ENCODE measurements at regions not wholly inside any gene's neighbourhood (a gene's known extent, or its start where the extent isn't known, plus 50 kb on each side); places are given as distances from the start of the nearest gene placed in this dataset.

GRCh38 chr5:152083231-152083630 lies 158.6 kb upstream of the GLRA1 start:
- ChIA-PET POLR2A (no interaction called here), CTCF (no interaction called here)
- Mint-ChIP-seq H3K36me3 (peaks cover 0 to 4% (median 0%) of the 10 kb centered on the region in 3 donors), H3K27ac (peak overlapping the region in 1 of 8 donors; percentile 1), H3K4me1 (no peaks in the 10 kb centered on the region), H3K27me3 (peaks cover 4 to 7% of the 10 kb centered on the region in 2 donors), H3K9me3 (no peaks in the 10 kb centered on the region), H3K4me3 (peak overlapping the region in 1 of 7 donors; percentile 28)
- H3K4me1 ChIP-seq (ENCODE audit: insufficient read depth, low read length): no peaks in the 10 kb centered on the region
- no peak overlapping the region for H3K4me3 ChIP-seq (ENCODE audit: low read length)
- no peaks in the 10 kb centered on the region for H3K27me3 ChIP-seq (ENCODE audit: insufficient read depth, low read length, poor library complexity, severe bottlenecking)
- DNase-seq: no peak
- H3K9me3 ChIP-seq (ENCODE audit: low read length): no peaks in the 10 kb centered on the region
- H3K27ac ChIP-seq (ENCODE audit: low read depth, low read length): no peak overlapping the region
- H3K36me3 ChIP-seq (ENCODE audit: insufficient read depth, low read length): no peaks in the 10 kb centered on the region

- Histone ChIP-seq H3K27me3 (ENCODE audit: insufficient read depth, low read length, poor library complexity, severe bottlenecking) (no peaks in the 10 kb centered on the region), H3K27ac (ENCODE audit: low read depth, low read length) (no peak overlapping the region), H3K36me3 (ENCODE audit: insufficient read depth, low read length) (no peaks in the 10 kb centered on the region), H3K4me1 (ENCODE audit: insufficient read depth, low read length) (no peaks in the 10 kb centered on the region), H3K9me3 (ENCODE audit: low read length) (no peaks in the 10 kb centered on the region), H3K4me3 (ENCODE audit: low read length) (no peak overlapping the region)
- Mint-ChIP-seq H3K27ac (no peak overlapping the region), H3K9me3 (peaks cover 0 to 1% (median 0%) of the 10 kb centered on the region in 5 donors), H3K36me3 (peaks cover 0 to 6% (median 1%) of the 10 kb centered on the region in 3 donors), H3K27me3 (peaks cover 2 to 20% of the 10 kb centered on the region in 2 donors), H3K4me1 (peaks cover 0 to 1% (median 0%) of the 10 kb centered on the region in 3 donors), H3K4me3 (no peak overlapping the region)
- POLR2A ChIA-PET: no interaction called here
- CTCF ChIA-PET: no interaction called here
- DNase-seq: no peak
Observed at GRCh38 chr5:152072091-152072490, 147.4 kb upstream of the GLRA1 start.

GRCh38 chr5:152070591-152070990 lies 145.9 kb upstream of the GLRA1 start:
- H3K4me3 Mint-ChIP-seq: no peak overlapping the region
- POLR2A ChIA-PET: no interaction called here

GRCh38 chr5:152066784-152067183 lies 142.1 kb upstream of the GLRA1 start:
- Mint-ChIP-seq H3K4me3 (no peak overlapping the region), H3K9me3 (no peaks in the 10 kb centered on the region), H3K4me1 (no peaks in the 10 kb centered on the region), H3K36me3 (peaks cover 0 to 1% (median 0%) of the 10 kb centered on the region in 3 donors), H3K27ac (no peak overlapping the region), H3K27me3 (no peaks in the 10 kb centered on the region)
- ChIA-PET CTCF (no interaction called here), POLR2A (no interaction called here)
- no peak for DNase-seq
- H3K9me3 ChIP-seq (ENCODE audit: low read length): no peaks in the 10 kb centered on the region
- H3K27ac ChIP-seq (ENCODE audit: low read depth, low read length): no peak overlapping the region
- H3K4me1 ChIP-seq (ENCODE audit: insufficient read depth, low read length): no peaks in the 10 kb centered on the region
- H3K36me3 ChIP-seq (ENCODE audit: insufficient read depth, low read length): no peaks in the 10 kb centered on the region
- no peak overlapping the region for H3K4me3 ChIP-seq (ENCODE audit: low read length)
- no peaks in the 10 kb centered on the region for H3K27me3 ChIP-seq (ENCODE audit: insufficient read depth, low read length, poor library complexity, severe bottlenecking)

More at GRCh38 chr5:152070591-152070990, 145.9 kb upstream of the GLRA1 start:
- H3K9me3 Mint-ChIP-seq: peaks cover 0 to 1% (median 0%) of the 10 kb centered on the region in 5 donors
- H3K27me3 Mint-ChIP-seq: peaks cover 2 to 20% of the 10 kb centered on the region in 2 donors
- no peaks in the 10 kb centered on the region for H3K27me3 ChIP-seq (ENCODE audit: insufficient read depth, low read length, poor library complexity, severe bottlenecking)
- H3K27ac ChIP-seq (ENCODE audit: low read depth, low read length): no peak overlapping the region
- CTCF ChIA-PET: no interaction called here
- no peak overlapping the region for H3K4me3 ChIP-seq (ENCODE audit: low read length)
- no peaks in the 10 kb centered on the region for H3K4me1 Mint-ChIP-seq
- peaks cover 0 to 6% (median 1%) of the 10 kb centered on the region in 3 donors for H3K36me3 Mint-ChIP-seq
- no peaks in the 10 kb centered on the region for H3K4me1 ChIP-seq (ENCODE audit: insufficient read depth, low read length)
- H3K27ac Mint-ChIP-seq: peak overlapping the region in 2 of 8 donors; percentile 42 to 51
- DNase-seq: no peak
- no peaks in the 10 kb centered on the region for H3K9me3 ChIP-seq (ENCODE audit: low read length)
- H3K36me3 ChIP-seq (ENCODE audit: insufficient read depth, low read length): no peaks in the 10 kb centered on the region

GRCh38 chr5:152063004-152063403 lies 138.4 kb upstream of the GLRA1 start:
- H3K27me3 Mint-ChIP-seq: peaks cover 0 to 1% of the 10 kb centered on the region in 2 donors
- Histone ChIP-seq H3K4me1 (ENCODE audit: insufficient read depth, low read length) (no peaks in the 10 kb centered on the region), H3K9me3 (ENCODE audit: low read length) (no peaks in the 10 kb centered on the region), H3K4me3 (ENCODE audit: low read length) (no peak overlapping the region), H3K27ac (ENCODE audit: low read depth, low read length) (no peak overlapping the region), H3K27me3 (ENCODE audit: insufficient read depth, low read length, poor library complexity, severe bottlenecking) (no peaks in the 10 kb centered on the region), H3K36me3 (ENCODE audit: insufficient read depth, low read length) (no peaks in the 10 kb centered on the region)
- ChIA-PET CTCF (no interaction called here), POLR2A (no interaction called here)
- no peaks in the 10 kb centered on the region for H3K9me3 Mint-ChIP-seq
- H3K36me3 Mint-ChIP-seq: no peaks in the 10 kb centered on the region
- H3K4me3 Mint-ChIP-seq: no peak overlapping the region
- no peak overlapping the region for H3K27ac Mint-ChIP-seq
- H3K4me1 Mint-ChIP-seq: peaks cover 0 to 5% (median 0%) of the 10 kb centered on the region in 3 donors
- no peak for DNase-seq

GRCh38 chr5:152061095-152061494 lies 136.4 kb upstream of the GLRA1 start:
- peaks cover 0 to 5% (median 0%) of the 10 kb centered on the region in 3 donors for H3K4me1 Mint-ChIP-seq

GRCh38 chr5:152058267-152058666 lies 133.6 kb upstream of the GLRA1 start:
- no peak overlapping the region for H3K4me3 ChIP-seq (ENCODE audit: low read length)
- H3K4me1 Mint-ChIP-seq: peaks cover 0 to 5% (median 0%) of the 10 kb centered on the region in 3 donors
- peaks cover 0 to 3% (median 0%) of the 10 kb centered on the region in 3 donors for H3K36me3 Mint-ChIP-seq
- H3K27me3 Mint-ChIP-seq: peaks cover 3 to 18% of the 10 kb centered on the region in 2 donors
- no peak overlapping the region for H3K4me3 Mint-ChIP-seq
- no peak for DNase-seq
- H3K27ac ChIP-seq (ENCODE audit: low read depth, low read length): no peak overlapping the region
- no peaks in the 10 kb centered on the region for H3K9me3 ChIP-seq (ENCODE audit: low read length)
- ChIA-PET POLR2A (no interaction called here), CTCF (interaction anchor here (1.2 kb wide), 1 partner anchor 11 kb away, joined by 3 read pairs; no protein-coding TSS in a partner anchor)
- no peaks in the 10 kb centered on the region for H3K36me3 ChIP-seq (ENCODE audit: insufficient read depth, low read length)
- H3K27ac Mint-ChIP-seq: peak overlapping the region in 1 of 8 donors; percentile 21
- no peaks in the 10 kb centered on the region for H3K27me3 ChIP-seq (ENCODE audit: insufficient read depth, low read length, poor library complexity, severe bottlenecking)
- H3K9me3 Mint-ChIP-seq: peaks cover 0 to 4% (median 2%) of the 10 kb centered on the region in 5 donors
- H3K4me1 ChIP-seq (ENCODE audit: insufficient read depth, low read length): no peaks in the 10 kb centered on the region

More at GRCh38 chr5:152061095-152061494, 136.4 kb upstream of the GLRA1 start:
- Histone ChIP-seq H3K36me3 (ENCODE audit: insufficient read depth, low read length) (no peaks in the 10 kb centered on the region), H3K27ac (ENCODE audit: low read depth, low read length) (no peak overlapping the region), H3K4me3 (ENCODE audit: low read length) (no peak overlapping the region), H3K4me1 (ENCODE audit: insufficient read depth, low read length) (no peaks in the 10 kb centered on the region), H3K9me3 (ENCODE audit: low read length) (no peaks in the 10 kb centered on the region), H3K27me3 (ENCODE audit: insufficient read depth, low read length, poor library complexity, severe bottlenecking) (no peaks in the 10 kb centered on the region)
- DNase-seq: no peak
- ChIA-PET POLR2A (no interaction called here), CTCF (no interaction called here)
- Mint-ChIP-seq H3K27me3 (peaks cover 0 to 8% of the 10 kb centered on the region in 2 donors), H3K36me3 (no peaks in the 10 kb centered on the region), H3K4me3 (no peak overlapping the region), H3K9me3 (no peaks in the 10 kb centered on the region), H3K27ac (no peak overlapping the region)

GRCh38 chr5:152056931-152057330 lies 132.3 kb upstream of the GLRA1 start:
- Histone ChIP-seq H3K4me1 (ENCODE audit: insufficient read depth, low read length) (no peaks in the 10 kb centered on the region), H3K27ac (ENCODE audit: low read depth, low read length) (no peak overlapping the region), H3K9me3 (ENCODE audit: low read length) (no peaks in the 10 kb centered on the region), H3K4me3 (ENCODE audit: low read length) (no peak overlapping the region), H3K27me3 (ENCODE audit: insufficient read depth, low read length, poor library complexity, severe bottlenecking) (no peaks in the 10 kb centered on the region), H3K36me3 (ENCODE audit: insufficient read depth, low read length) (no peaks in the 10 kb centered on the region)
- Mint-ChIP-seq H3K36me3 (peaks cover 0 to 11% (median 0%) of the 10 kb centered on the region in 3 donors), H3K27ac (no peak overlapping the region), H3K4me1 (peaks cover 0 to 5% (median 0%) of the 10 kb centered on the region in 3 donors), H3K4me3 (no peak overlapping the region), H3K9me3 (peaks cover 0 to 11% (median 10%) of the 10 kb centered on the region in 5 donors), H3K27me3 (peaks cover 3 to 22% of the 10 kb centered on the region in 2 donors)
- DNase-seq: no peak
- POLR2A ChIA-PET: no interaction called here
- CTCF ChIA-PET: no interaction called here
